Stomach smooth muscle (tissue), 2 donors: ENCODE measurements at regions not wholly inside any gene's neighbourhood (a gene's known extent, or its start where the extent isn't known, plus 50 kb on each side); places are given as distances from the start of the nearest gene placed in this dataset.

Source experiments
- H3K27ac ChIP-seq: one replicate; pipeline ENCODE4 v1.7.0; 2013; ENCODE audit warnings: mild to moderate bottlenecking, low read length, inconsistent platforms
- H3K27me3 ChIP-seq, 2 donors: one replicate each; pipeline ENCODE4 v1.7.0; 2013; ENCODE audit warnings: low read length in 2 of 2; ENCODE audit not compliant: insufficient read depth in 2 of 2, control insufficient read depth in 1 of 2
- H3K36me3 ChIP-seq, 2 donors: one replicate each; pipeline ENCODE4 v1.7.0; 2013; ENCODE audit warnings: low read length in 2 of 2; ENCODE audit not compliant: control insufficient read depth in 2 of 2, insufficient read depth in 2 of 2
- H3K4me1 ChIP-seq: one replicate; pipeline ENCODE4 v1.7.0; 2013; ENCODE audit warnings: low read length; ENCODE audit not compliant: control insufficient read depth, insufficient read depth
- H3K4me3 ChIP-seq, 2 donors: one replicate each; pipeline ENCODE4 v1.7.0; 2013; ENCODE audit warnings: low read length in 2 of 2
- H3K9ac ChIP-seq, 2 donors: one replicate each; pipeline ENCODE4 v1.7.0; 2013; ENCODE audit warnings: low read length in 2 of 2, mild to moderate bottlenecking in 1 of 2
- H3K9me3 ChIP-seq, 2 donors: one replicate each; pipeline ENCODE4 v1.7.0; 2013; ENCODE audit warnings: low read length in 2 of 2; ENCODE audit not compliant: control insufficient read depth in 2 of 2
- donor health status: healthy.
- donor health status: Pancreatic carcinoma.

- Histone ChIP-seq H3K4me3 (no peak overlapping the region), H3K9ac (no peak overlapping the region), H3K9me3 (no peaks in the 10 kb centered on the region), H3K27ac (no peak overlapping the region), H3K4me1 (peaks cover 3% of the 10 kb centered on the region), H3K27me3 (no peaks in the 10 kb centered on the region), H3K36me3 (no peaks in the 10 kb centered on the region)
These were observed 240.3 kb upstream of the TCF21 start for GRCh38 chr6:133648581-133648980.

GRCh38 chr6:133671376-133671775 is 217.5 kb upstream of the TCF21 start:
- Histone ChIP-seq H3K36me3 (no peaks in the 10 kb centered on the region), H3K9me3 (no peaks in the 10 kb centered on the region), H3K9ac (no peak overlapping the region), H3K4me1 (no peaks in the 10 kb centered on the region), H3K27me3 (no peaks in the 10 kb centered on the region), H3K27ac (no peak overlapping the region), H3K4me3 (no peak overlapping the region)

- no peaks in the 10 kb centered on the region for H3K27me3 ChIP-seq
- H3K4me3 ChIP-seq = no peak overlapping the region
- no peaks in the 10 kb centered on the region for H3K4me1 ChIP-seq
- no peaks in the 10 kb centered on the region for H3K9me3 ChIP-seq
- no peaks in the 10 kb centered on the region for H3K36me3 ChIP-seq
- no peak overlapping the region for H3K27ac ChIP-seq
- no peak overlapping the region for H3K9ac ChIP-seq
These were observed 215.9 kb upstream of the TCF21 start for GRCh38 chr6:133673056-133673455.

GRCh38 chr6:133674661-133675060 is 214.3 kb upstream of the TCF21 start:
- no peak overlapping the region for H3K9ac ChIP-seq
- no peaks in the 10 kb centered on the region for H3K4me1 ChIP-seq
- H3K27ac ChIP-seq = no peak overlapping the region
- no peaks in the 10 kb centered on the region for H3K9me3 ChIP-seq
- H3K36me3 ChIP-seq = no peaks in the 10 kb centered on the region
- H3K27me3 ChIP-seq = no peaks in the 10 kb centered on the region
- no peak overlapping the region for H3K4me3 ChIP-seq

- peaks cover 5% of the 10 kb centered on the region for H3K4me1 ChIP-seq
- no peak overlapping the region for H3K27ac ChIP-seq
- H3K27me3 ChIP-seq = no peaks in the 10 kb centered on the region
- H3K4me3 ChIP-seq = no peak overlapping the region
- H3K9ac ChIP-seq = no peak overlapping the region
- no peaks in the 10 kb centered on the region for H3K36me3 ChIP-seq
- no peaks in the 10 kb centered on the region for H3K9me3 ChIP-seq
These were observed 207.9 kb upstream of the TCF21 start for GRCh38 chr6:133680994-133681393.

DNA sequence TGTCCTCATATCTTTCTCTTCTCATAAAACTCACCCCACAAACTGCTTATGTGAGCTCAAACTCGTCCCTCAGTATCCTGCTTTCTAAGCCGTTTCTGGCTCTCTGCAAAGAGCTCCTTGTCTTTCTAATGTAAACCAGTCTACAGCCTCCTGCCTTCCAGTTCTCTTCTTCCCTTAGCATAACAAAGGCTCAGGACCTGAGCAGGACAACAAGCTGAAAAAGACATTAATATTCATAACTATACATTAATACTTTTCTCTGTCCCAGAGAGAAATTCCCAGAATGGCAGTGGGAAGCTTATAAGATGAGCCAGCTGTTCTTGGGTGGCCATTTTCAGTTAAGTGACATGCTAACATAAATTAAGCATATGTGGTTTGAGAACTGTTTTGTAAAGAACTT is 207.0 kb upstream of the TCF21 start:
- Histone ChIP-seq H3K4me3 (no peak overlapping the region), H3K9ac (no peak overlapping the region), H3K4me1 (peaks cover 5% of the 10 kb centered on the region), H3K27ac (no peak overlapping the region), H3K36me3 (no peaks in the 10 kb centered on the region), H3K27me3 (no peaks in the 10 kb centered on the region), H3K9me3 (no peaks in the 10 kb centered on the region)

- Histone ChIP-seq H3K27ac (no peak overlapping the region), H3K9ac (no peak overlapping the region), H3K9me3 (no peaks in the 10 kb centered on the region), H3K4me1 (peaks cover 5% of the 10 kb centered on the region), H3K4me3 (no peak overlapping the region), H3K27me3 (no peaks in the 10 kb centered on the region), H3K36me3 (no peaks in the 10 kb centered on the region)
These were observed 206.2 kb upstream of the TCF21 start for GRCh38 chr6:133682506-133683307.

DNA sequence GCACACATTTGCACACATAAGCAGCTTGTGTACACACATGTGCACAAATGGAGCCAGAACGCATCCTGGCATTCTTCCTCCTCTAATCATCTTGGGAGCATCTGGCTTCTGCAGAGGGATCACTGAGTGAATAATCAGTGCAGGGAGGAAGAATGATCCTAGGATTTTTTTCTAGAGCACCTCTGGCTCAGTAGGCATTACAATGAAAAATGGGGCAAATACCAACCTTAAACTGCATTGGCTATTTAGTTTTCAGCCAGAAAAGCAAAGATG is 205.7 kb upstream of the TCF21 start:
- H3K4me3 ChIP-seq = no peak overlapping the region
- H3K36me3 ChIP-seq = no peaks in the 10 kb centered on the region
- no peak overlapping the region for H3K9ac ChIP-seq
- no peak overlapping the region for H3K27ac ChIP-seq
- no peaks in the 10 kb centered on the region for H3K9me3 ChIP-seq
- H3K27me3 ChIP-seq = no peaks in the 10 kb centered on the region
- H3K4me1 ChIP-seq = peaks cover 5% of the 10 kb centered on the region

DNA sequence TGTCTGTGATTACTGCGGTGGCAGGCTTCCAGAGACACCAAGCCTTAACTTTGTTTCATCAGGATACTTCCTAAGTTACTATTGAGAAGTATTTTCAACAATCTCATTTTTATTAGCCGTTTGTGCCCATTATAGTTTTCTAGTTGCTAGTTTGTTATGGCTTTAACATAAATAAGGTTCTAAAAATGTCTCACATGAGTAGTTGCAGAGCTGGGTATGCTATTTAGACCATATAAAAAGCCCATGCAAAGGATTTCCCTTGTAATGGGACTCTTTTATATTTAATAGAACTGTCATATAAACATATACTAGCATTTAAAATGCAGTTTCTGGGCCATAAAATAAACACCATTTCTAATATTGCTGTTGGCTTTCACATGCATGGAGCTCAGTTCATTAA is 205.3 kb upstream of the TCF21 start:
- Histone ChIP-seq H3K4me3 (no peak overlapping the region), H3K4me1 (peaks cover 5% of the 10 kb centered on the region), H3K27ac (no peak overlapping the region), H3K9me3 (no peaks in the 10 kb centered on the region), H3K27me3 (no peaks in the 10 kb centered on the region), H3K36me3 (no peaks in the 10 kb centered on the region), H3K9ac (no peak overlapping the region)

GRCh38 chr6:133688705-133689492 is 200.0 kb upstream of the TCF21 start:
- no peaks in the 10 kb centered on the region for H3K36me3 ChIP-seq
- H3K27me3 ChIP-seq = no peaks in the 10 kb centered on the region
- no peak overlapping the region for H3K9ac ChIP-seq
- H3K9me3 ChIP-seq = no peaks in the 10 kb centered on the region
- H3K27ac ChIP-seq = no peak overlapping the region
- no peak overlapping the region for H3K4me3 ChIP-seq
- H3K4me1 ChIP-seq = no peaks in the 10 kb centered on the region

DNA sequence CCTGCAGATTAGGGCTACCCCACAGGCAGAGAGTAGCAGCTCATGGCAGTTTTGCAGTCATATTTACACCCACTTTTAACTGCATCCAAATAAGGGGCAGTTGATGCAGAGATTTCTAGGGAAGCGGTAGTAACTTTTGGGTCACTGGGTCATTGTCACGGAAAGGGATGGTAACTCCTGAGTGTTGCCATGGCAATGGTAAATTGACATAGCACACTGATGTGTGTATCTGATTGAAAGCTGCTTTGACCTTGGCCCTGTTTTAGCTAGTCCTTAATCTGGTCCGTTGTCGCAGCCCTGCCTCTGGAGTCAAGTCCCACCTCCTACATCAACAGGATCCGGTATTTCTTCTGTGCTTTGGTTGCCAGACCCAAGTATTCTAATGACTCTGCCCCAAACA is 199.1 kb upstream of the TCF21 start:
- Histone ChIP-seq H3K4me1 (no peaks in the 10 kb centered on the region), H3K9ac (no peak overlapping the region), H3K36me3 (no peaks in the 10 kb centered on the region), H3K4me3 (no peak overlapping the region), H3K9me3 (no peaks in the 10 kb centered on the region), H3K27me3 (no peaks in the 10 kb centered on the region), H3K27ac (no peak overlapping the region)
